MM.1S (cell line): ENCODE measurements at regions not wholly inside any gene's neighbourhood (a gene's known extent, or its start where the extent isn't known, plus 50 kb on each side); places are given as distances from the start of the nearest gene placed in this dataset.

Experiments used
- DNase-seq: peaks from one replicate; pipeline ENCODE4 v3.0.0-alpha.2; 2015
- H2AFZ ChIP-seq: fragments of 300-600 bp; sonication (generic); 2 replicates; pipeline ENCODE4 v1.6.0; 2016; ENCODE audit warnings: antibody characterized with exemption, low read length
- H3F3A ChIP-seq: fragments of 300-600 bp; sonication (generic); 2 replicates; pipeline ENCODE4 v1.6.1; 2016; ENCODE audit warnings: mild to moderate bottlenecking, antibody characterized with exemption, low read length, moderate library complexity, mixed read lengths; ENCODE audit not compliant: insufficient read depth
- H3K27ac ChIP-seq: fragments of 300-600 bp; sonication (generic); 2 replicates; pipeline ENCODE4 v1.5.1; 2016; ENCODE audit warnings: mild to moderate bottlenecking, low read length
- H3K27me3 ChIP-seq: fragments of 300-600 bp; sonication (generic); replicated peaks from 2 replicates; pipeline ENCODE4 v1.6.0; 2016; ENCODE audit warnings: low read length; ENCODE audit not compliant: insufficient read depth
- H3K36me3 ChIP-seq: fragments of 300-600 bp; sonication (generic); replicated peaks from 2 replicates; pipeline ENCODE4 v1.6.1; 2016; ENCODE audit warnings: mild to moderate bottlenecking, low read length, mixed read lengths; ENCODE audit not compliant: insufficient read depth
- H3K4me1 ChIP-seq: fragments of 300-600 bp; sonication (generic); 2 replicates; pipeline ENCODE4 v1.6.1; 2016; ENCODE audit warnings: low read length, mixed read lengths
- H3K4me2 ChIP-seq: fragments of 300-600 bp; sonication (generic); 2 replicates; pipeline ENCODE4 v1.6.0; 2016; ENCODE audit warnings: low read depth, low read length
- H3K4me3 ChIP-seq: fragments of 300-600 bp; sonication (generic); 2 replicates; pipeline ENCODE4 v1.5.1; 2016; ENCODE audit warnings: low read length, mixed read lengths
- H3K79me2 ChIP-seq: fragments of 300-600 bp; sonication (generic); 2 replicates; pipeline ENCODE4 v1.6.1; 2016; ENCODE audit warnings: mixed run types, low read length, mixed read lengths
- H3K9ac ChIP-seq: fragments of 300-600 bp; sonication (generic); 2 replicates; pipeline ENCODE4 v1.6.1; 2016; ENCODE audit warnings: low read length, mixed read lengths
- H3K9me2 ChIP-seq: fragments of 300-600 bp; sonication (generic); replicated peaks from 2 replicates; pipeline ENCODE4 v1.6.1; 2016; ENCODE audit warnings: mild to moderate bottlenecking, low read length, mixed read lengths; ENCODE audit not compliant: insufficient read depth
- H3K9me3 ChIP-seq: fragments of 300-600 bp; sonication (generic); replicated peaks from 2 replicates; pipeline ENCODE4 v1.6.1; 2016; ENCODE audit warnings: mild to moderate bottlenecking, low read length, mixed read lengths; ENCODE audit not compliant: insufficient read depth
- H4K20me1 ChIP-seq: fragments of 300-600 bp; sonication (generic); 2 replicates; pipeline ENCODE4 v1.6.1; 2016; ENCODE audit warnings: mild to moderate bottlenecking, low read length, moderate library complexity, mixed read lengths; ENCODE audit not compliant: insufficient read depth
- CTCF ChIP-seq: fragments of 300-600 bp; sonication (generic); IDR thresholded peaks from 2 replicates; pipeline ENCODE4 v1.5.1; 2016; ENCODE audit warnings: antibody characterized with exemption, low read length, mixed read lengths
- EZH2 ChIP-seq: fragments of 300-600 bp; sonication (generic); optimal IDR thresholded peaks from 2 replicates; pipeline ENCODE3; 2017; ENCODE audit warnings: low read depth, mild to moderate bottlenecking, antibody characterized with exemption, low read length, mixed read lengths
- EZH2phosphoT487 ChIP-seq: fragments of 300-600 bp; sonication (generic); IDR thresholded peaks from 2 replicates; pipeline ENCODE4 v1.6.1; 2018; ENCODE audit warnings: antibody characterized with exemption, low read length

- no peak overlapping the region for H3K27ac ChIP-seq
- no peak for DNase-seq
Measured at GRCh38 chr5:128869970-128870369, 95.3 kb upstream of the SLC27A6 start.

GRCh38 chr5:128870373-128870772 is 94.9 kb upstream of the SLC27A6 start:
- TF ChIP-seq CTCF = no peak
- TF ChIP-seq EZH2phosphoT487 = no peak
- Histone ChIP-seq H3K27me3 (no peaks in the 10 kb centered on the region), H3F3A (no peaks in the 10 kb centered on the region), H3K4me1 (no peaks in the 10 kb centered on the region), H3K9me3 (no peaks in the 10 kb centered on the region), H3K4me2 (no peak overlapping the region), H3K4me3 (no peak overlapping the region), H2AFZ (no peak overlapping the region), H3K9ac (no peak overlapping the region), H3K27ac (no peak overlapping the region), H4K20me1 (no peaks in the 10 kb centered on the region), H3K79me2 (no peaks in the 10 kb centered on the region), H3K36me3 (no peaks in the 10 kb centered on the region), H3K9me2 (no peaks in the 10 kb centered on the region)
- DNase-seq = no peak

More at GRCh38 chr5:128869970-128870369, 95.3 kb upstream of the SLC27A6 start:
- H2AFZ ChIP-seq = no peak overlapping the region
- no peaks in the 10 kb centered on the region for H3K79me2 ChIP-seq
- no peak for TF ChIP-seq CTCF
- no peak for TF ChIP-seq EZH2
- TF ChIP-seq EZH2phosphoT487 = no peak
- H3K4me2 ChIP-seq = no peak overlapping the region
- no peaks in the 10 kb centered on the region for H3K9me2 ChIP-seq
- H3F3A ChIP-seq = no peaks in the 10 kb centered on the region
- H3K36me3 ChIP-seq = no peaks in the 10 kb centered on the region
- H3K27me3 ChIP-seq = no peaks in the 10 kb centered on the region
- no peak overlapping the region for H3K4me3 ChIP-seq
- no peaks in the 10 kb centered on the region for H3K9me3 ChIP-seq
- H3K4me1 ChIP-seq = no peaks in the 10 kb centered on the region
- H4K20me1 ChIP-seq = no peaks in the 10 kb centered on the region
- no peak overlapping the region for H3K9ac ChIP-seq

GRCh38 chr5:128870923-128871322 is 94.4 kb upstream of the SLC27A6 start:
- no peaks in the 10 kb centered on the region for H3F3A ChIP-seq
- TF ChIP-seq EZH2phosphoT487 = no peak
- no peak for TF ChIP-seq EZH2
- TF ChIP-seq CTCF = no peak

More at GRCh38 chr5:128870923-128871322, 94.4 kb upstream of the SLC27A6 start:
- Histone ChIP-seq H4K20me1 (no peaks in the 10 kb centered on the region), H2AFZ (no peak overlapping the region), H3K4me2 (no peak overlapping the region), H3K79me2 (no peaks in the 10 kb centered on the region), H3K27me3 (no peaks in the 10 kb centered on the region), H3K36me3 (no peaks in the 10 kb centered on the region), H3K4me3 (no peak overlapping the region), H3K9me3 (no peaks in the 10 kb centered on the region), H3K4me1 (no peaks in the 10 kb centered on the region), H3K9me2 (no peaks in the 10 kb centered on the region), H3K9ac (no peak overlapping the region), H3K27ac (no peak overlapping the region)
- DNase-seq = no peak
